Hematopoietic multipotent progenitor cell treated with erythropoietin and hydrocortisone succinate and interleukin-3 and kit ligand, for 17 days (in vitro differentiated cells): ENCODE measurements at regions not wholly inside any gene's neighbourhood (a gene's known extent, or its start where the extent isn't known, plus 50 kb on each side); places are given as distances from the start of the nearest gene placed in this dataset.
"Not testable (repeated sequence)": the region's sequence is repeated elsewhere in the genome, so short reads cannot be mapped to it uniquely, and the experiment has no call there.

Source experiments
- DNase-seq: peaks from one replicate; pipeline ENCODE4 v3.0.0-alpha.2; 2015; ENCODE audit warnings: low spot score

GRCh38 chr7:109473172-109473571 is 903.5 kb downstream of the DNAJB9 start:
- no peak for DNase-seq

- DNase-seq, result no peak
Observed at GRCh38 chr7:109476409-109476808, 906.7 kb downstream of the DNAJB9 start.

- DNase-seq, result no peak
Observed at GRCh38 chr7:109479388-109479787, 909.7 kb downstream of the DNAJB9 start.

GRCh38 chr7:109490607-109491006 is 920.9 kb downstream of the DNAJB9 start:
- DNase-seq, result not testable (repeated sequence)

GRCh38 chr7:109497053-109497452 is 927.4 kb downstream of the DNAJB9 start:
- no peak for DNase-seq

GRCh38 chr7:109498131-109498530 is 928.5 kb downstream of the DNAJB9 start:
- no peak for DNase-seq

- DNase-seq, result no peak
Observed at GRCh38 chr7:109503421-109503820, 933.7 kb downstream of the DNAJB9 start.

- DNase-seq, result no peak
Observed at GRCh38 chr7:109522585-109522984, 952.9 kb downstream of the DNAJB9 start.

GRCh38 chr7:109527833-109528232 is 958.2 kb downstream of the DNAJB9 start:
- no peak for DNase-seq

GRCh38 chr7:109529712-109530111 is 960.0 kb downstream of the DNAJB9 start:
- DNase-seq, result no peak

- DNase-seq, result no peak
Observed at GRCh38 chr7:109532262-109532992, 962.8 kb downstream of the DNAJB9 start.

- DNase-seq, result no peak
Observed at GRCh38 chr7:109545686-109546085, 976.0 kb downstream of the DNAJB9 start.

GRCh38 chr7:109549471-109550193 is 980.0 kb downstream of the DNAJB9 start:
- no peak for DNase-seq

GRCh38 chr7:109552017-109552416 is 982.3 kb downstream of the DNAJB9 start:
- DNase-seq, result no peak

- DNase-seq, result no peak
Observed at GRCh38 chr7:109577265-109577664, 1007.6 kb downstream of the DNAJB9 start.

GRCh38 chr7:109579901-109580300 is 1010.2 kb downstream of the DNAJB9 start:
- no peak for DNase-seq

GRCh38 chr7:109582211-109582610 is 1012.5 kb downstream of the DNAJB9 start:
- DNase-seq, result no peak

GRCh38 chr7:109596948-109597347 is 1027.3 kb downstream of the DNAJB9 start:
- DNase-seq, result not testable (repeated sequence)

GRCh38 chr7:109611656-109612055 is 1042.0 kb downstream of the DNAJB9 start:
- no peak for DNase-seq

GRCh38 chr7:109616551-109617069 is 1046.9 kb downstream of the DNAJB9 start:
- DNase-seq, result no peak

- DNase-seq, result no peak
Observed at GRCh38 chr7:109622320-109622719, 1052.6 kb downstream of the DNAJB9 start.

- DNase-seq, result not testable (repeated sequence)
Observed at GRCh38 chr7:109632890-109633289, 1063.2 kb downstream of the DNAJB9 start.

GRCh38 chr7:109635374-109635773 is 1065.7 kb downstream of the DNAJB9 start:
- no peak for DNase-seq
